Fibroblast of skin of right quadriceps (primary cell): ENCODE measurements at regions not wholly inside any gene's neighbourhood (a gene's known extent, or its start where the extent isn't known, plus 50 kb on each side); places are given as distances from the start of the nearest gene placed in this dataset.
A peak's percentile ranks its signal among the peaks of the same experiment; 100 is the strongest.

Experiments used
- DNase-seq: peaks from one replicate; pipeline ENCODE4 v3.0.0-alpha.2; 2013

DNA sequence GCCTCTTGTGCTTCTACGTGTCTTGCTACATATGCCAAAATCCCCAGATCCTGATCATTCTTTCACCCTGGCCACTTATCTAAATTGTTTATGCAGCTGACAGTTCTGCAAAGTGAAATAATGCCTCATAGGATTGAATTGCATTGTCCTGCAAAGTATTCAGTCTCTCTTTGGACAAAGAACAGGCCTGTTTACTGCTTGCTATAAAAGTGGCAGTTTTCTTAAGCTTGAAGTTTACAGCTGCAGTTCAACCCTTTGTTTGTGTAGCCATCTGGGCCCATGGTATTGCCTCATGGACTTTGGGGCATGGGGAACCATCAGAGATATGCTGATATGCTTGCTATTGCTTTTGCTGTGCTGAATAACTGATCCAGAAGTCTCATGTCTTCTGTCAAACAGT, 523.2 kb downstream of the OTOL1 start:
- DNase-seq = no peak

DNA sequence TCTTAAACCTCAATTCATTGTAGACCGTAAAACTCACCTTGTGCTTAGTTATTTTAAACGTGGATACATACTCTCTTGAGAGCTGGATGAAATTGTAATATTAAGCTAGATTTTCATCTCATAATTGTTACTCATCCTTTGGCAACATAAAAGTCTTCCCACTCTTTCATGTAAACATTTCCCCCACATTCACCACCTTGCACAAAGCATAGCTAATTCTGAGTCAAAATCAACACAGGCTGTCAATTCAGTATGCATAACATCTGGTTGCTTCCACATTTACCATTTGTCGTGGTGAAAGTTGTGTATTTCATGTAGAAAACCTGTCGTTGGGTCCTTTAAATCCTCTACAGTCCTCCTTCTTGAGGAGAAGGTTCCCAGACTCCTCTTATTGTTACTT, 524.6 kb downstream of the OTOL1 start:
- no peak for DNase-seq

DNA sequence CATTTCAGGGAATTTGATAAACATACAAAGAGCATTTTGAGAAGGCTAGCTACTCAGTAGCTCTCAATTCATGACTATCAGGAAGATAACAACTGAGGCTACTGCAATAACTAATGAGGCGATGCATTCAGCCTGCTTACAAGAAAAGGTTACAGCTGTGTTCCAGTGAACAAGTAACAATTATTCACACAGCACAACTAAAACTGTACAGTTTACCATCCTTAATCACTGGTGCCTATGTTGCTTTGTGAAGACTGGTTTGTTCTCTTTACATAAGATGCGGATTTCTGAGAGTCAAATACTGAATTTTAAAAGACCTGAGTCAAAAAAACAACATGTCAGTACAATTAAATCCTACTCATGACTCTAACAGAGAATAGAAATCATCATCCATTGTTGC, 526.3 kb downstream of the OTOL1 start:
- DNase-seq = no peak

DNA sequence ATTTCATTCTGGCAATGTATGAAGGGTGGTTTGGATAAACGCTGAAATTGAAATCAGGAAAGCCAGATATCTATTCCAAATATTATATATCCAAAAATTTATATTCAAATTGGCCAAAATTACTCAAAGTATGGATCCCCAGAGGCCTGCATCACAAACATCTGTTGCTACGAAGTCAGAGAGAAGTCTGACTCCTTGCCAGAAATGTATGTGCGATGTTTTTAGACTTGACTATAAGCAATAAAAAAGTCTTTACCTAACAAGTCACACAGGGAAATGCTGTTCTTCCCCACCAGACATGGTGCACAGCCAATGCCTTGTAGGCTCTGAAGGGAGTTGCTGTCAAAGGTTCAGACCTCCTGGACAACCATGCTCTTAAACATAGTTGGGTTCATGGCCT, 533.1 kb downstream of the OTOL1 start:
- no peak for DNase-seq

DNA sequence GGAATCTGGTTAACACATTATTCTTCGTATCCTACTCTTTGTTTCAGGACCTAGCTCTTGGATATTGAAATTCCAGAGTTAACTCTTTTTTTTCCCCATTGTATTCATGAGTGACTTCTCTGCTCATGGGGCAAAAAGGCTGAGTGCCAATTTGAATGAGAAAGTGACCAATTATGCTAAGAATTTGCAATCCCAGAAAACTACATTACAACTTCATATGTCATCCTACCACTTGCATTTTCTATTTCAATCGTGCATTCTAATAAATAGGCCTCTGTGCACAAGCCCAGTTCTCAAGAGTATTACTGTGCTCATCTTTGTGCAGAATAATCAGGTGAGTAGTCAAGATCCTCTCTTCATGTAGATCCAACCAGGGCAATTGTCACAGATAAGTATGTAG, 537.8 kb downstream of the OTOL1 start:
- peak; percentile 73 for DNase-seq

DNA sequence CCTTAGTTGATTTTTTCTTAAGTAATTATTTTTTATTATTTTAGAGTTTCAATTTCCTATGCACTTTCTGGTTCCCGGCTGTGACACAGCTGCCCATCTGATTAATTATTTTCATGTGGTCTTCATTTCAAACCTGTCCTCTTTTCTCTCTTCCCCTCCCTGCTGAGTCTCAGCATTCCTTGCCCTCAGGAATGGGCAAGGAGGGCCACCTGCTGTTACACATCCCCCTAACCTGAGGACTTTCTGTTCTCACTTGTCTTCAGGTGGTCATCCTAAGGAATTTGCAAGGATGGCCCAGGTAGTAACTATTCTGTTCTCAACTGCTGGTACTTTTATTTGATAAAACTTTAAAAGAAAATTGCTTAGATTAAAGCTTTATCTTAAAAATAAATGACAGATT, 545.0 kb downstream of the OTOL1 start:
- no peak for DNase-seq

DNA sequence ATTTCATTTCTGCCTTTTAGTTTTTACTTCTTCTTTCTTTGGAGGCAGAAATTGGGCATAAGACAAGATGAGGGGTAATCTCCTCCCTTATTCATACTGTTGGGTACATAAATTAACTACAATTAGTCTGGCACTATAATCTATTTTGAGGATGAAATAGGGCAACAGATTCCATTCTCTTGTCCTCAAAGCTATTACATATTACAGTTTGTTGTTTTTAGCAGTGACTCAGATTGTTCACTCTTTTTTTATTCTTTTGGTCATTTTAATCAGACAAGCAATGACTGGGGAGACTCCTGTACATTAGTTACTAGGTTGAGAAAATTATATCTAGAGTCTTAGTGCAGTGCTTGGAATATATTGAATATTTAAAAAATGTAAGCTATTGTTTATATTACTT, 556.0 kb downstream of the OTOL1 start:
- peak; percentile 3 for DNase-seq

DNA sequence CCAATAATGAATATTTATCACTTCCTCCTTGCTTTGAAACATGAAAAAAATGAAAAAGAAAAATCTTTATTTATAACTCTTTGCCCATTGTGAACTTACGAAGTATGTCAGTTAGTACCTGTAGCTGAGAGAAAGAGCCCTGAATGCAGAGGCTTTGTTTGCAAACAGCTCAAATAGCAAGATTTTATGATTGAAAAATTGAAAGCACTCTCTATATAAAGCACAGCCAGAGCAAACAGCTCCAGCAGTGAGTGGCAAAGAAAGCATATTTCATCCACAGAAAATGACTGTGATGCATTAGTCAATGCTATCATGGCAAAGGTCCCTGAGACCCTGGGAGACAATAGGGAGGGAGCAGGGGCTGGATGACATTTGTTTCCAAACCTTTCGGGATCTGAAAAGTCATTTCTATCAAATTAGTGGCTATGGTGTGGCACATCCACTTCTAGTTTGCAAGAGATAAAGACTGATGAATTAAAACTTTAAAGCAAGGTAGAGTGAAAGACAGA, 576.1 kb downstream of the OTOL1 start:
- DNase-seq = no peak

DNA sequence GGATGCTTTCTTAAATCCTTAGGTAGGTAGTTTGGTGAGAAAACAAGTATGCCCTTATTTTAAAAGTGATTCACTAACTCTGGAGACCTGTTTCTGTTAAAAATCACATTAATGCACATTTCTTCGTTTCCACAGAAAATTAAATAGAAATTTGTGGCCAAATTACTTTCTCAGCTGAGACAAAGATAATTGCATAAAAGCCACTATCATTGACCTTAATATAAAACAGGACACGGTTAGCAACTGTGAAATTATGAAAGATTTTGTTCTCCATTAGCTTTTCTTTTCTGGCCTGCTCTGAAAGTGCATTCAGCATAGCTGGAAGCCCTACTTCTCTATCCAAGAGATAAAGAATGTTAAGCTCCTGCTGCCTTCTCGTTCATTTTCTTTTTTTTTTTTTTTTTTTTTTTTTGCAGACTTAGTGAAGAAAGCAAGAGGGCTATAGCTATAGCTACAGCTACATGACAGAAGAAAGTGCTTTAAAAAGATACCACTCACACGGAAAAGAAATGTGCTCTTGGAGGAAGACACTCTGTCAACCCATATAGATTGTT, 576.9 kb downstream of the OTOL1 start:
- no peak for DNase-seq

DNA sequence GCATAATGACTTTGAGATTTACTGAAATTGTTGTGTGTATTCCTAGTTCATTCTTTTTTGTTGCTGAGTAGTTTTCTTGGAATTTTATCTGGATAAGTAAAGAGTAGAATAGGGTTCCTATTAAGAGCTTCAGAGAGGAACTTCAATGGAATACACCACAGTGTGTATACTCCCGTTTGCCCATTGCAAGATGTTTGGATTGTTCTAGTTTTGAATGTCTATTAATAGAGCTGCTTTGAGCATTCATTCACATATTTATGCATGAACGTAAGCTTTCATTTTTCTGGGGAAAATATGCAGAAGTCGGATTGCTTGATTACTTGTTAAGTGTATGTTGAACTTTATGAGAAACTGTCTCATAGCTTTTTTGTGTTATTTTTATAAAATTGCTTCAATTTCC, 580.5 kb downstream of the OTOL1 start:
- no peak for DNase-seq

DNA sequence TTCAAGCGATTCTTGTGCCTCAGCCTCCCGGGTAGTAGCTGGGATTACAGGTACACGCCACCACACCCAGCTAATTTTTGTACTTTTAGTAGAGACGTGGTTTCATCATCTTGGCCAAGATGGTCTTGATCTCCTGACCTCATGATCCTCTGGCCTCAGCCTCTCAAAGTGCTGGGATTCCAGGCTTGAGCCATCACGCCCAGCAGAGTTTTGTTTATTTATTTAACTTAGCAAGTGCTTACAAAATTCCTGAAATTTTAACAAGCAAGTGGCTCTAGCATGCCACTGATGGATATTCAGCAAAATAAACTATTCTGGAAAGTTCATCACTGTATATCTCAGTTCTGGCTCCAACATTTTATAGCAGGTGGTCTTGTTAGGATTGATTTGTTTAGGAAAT, 585.9 kb downstream of the OTOL1 start:
- DNase-seq = no peak

DNA sequence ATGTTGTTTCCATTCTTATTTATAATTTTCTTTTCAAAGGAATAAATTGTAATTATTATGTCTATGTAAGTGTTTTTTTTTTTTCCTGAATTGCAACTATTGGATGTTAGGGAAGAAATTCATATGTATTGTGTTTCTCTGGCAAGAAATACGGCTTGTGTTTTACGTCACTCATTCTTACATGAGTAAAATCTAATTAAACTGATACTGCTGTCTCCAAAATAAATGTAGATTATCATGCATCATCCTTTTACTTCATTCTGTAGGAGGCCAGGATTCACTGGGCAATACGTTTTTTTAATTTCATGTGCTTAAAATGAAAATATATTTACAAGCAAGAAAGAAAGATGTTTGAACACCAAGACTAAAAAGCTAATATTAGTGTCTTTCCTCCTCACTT, 590.8 kb downstream of the OTOL1 start:
- no peak for DNase-seq

DNA sequence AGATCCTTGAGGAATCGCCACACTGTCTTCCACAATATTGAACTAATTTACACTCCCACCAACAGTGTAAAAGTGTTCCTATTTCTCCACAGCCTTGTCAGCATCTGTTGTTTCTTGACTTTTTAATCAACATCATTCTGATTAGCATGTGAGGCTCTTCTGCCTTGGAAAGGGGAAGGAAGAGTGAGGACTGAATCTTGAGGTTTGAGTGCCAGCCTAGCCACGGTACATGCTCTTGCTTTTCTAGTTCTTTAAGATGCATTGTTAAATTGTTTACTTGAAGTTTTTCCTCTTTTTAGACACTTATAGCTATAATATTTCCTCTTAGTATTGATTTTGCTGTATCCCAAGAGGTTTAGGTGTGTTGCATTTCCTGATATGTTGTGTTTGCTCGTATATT, 596.1 kb downstream of the OTOL1 start:
- no peak for DNase-seq

DNA sequence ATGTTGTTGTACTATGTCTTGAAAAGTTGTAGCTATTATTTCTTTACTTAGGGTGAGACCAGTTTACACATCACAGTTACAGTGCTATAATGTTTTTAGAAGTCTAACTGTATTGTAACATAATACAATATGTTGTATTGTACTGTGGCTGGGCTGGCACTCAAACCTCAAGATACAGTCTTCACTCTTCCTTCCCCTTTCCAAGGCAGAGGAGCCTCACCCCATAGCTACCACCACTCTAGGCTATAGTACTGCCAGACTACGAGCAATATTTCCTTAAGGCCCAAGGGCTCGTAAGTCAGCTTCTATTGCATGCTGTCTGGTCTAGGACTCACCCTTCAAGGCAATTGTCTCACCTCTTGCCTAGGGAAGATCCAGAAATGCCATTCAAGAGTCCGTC, 597.7 kb downstream of the OTOL1 start:
- DNase-seq = no peak

DNA sequence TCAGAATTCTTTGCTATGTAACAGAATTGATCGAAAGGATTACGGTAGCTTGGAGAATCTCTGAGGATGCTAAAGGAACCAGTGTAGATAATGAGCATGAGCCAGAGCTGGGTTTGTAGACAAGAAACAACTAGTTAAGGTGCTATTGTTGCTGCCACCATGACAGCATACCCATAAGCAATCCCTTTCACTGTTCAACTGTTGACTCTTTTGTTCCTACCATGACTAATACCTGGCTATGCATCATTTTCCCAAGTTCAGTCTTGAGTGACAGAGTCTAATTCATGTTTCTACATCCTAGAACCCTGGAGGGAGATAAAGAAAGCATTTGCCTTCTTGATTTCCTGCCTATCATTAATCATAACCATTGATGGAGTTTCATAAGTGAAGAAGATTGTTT, 600.3 kb downstream of the OTOL1 start:
- DNase-seq = no peak

DNA sequence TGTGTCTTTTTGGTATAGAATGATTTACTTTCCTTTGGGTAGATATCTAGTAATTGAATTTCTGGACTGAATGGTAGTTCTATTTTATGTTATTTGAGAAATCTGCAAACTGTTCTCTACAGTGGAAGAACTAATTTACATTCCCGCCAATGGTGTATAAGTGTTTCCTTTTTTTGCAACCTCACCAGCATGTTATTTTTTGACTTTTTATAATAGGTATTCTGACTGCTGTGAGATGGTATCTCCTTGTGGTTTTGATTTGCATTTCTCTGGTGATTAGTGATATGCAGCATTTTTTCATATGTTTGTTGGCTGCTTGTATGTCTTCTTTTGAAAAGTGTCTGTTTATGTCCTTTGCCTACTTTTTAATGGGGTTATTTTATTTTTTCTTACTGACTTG, 607.2 kb downstream of the OTOL1 start:
- no peak for DNase-seq

DNA sequence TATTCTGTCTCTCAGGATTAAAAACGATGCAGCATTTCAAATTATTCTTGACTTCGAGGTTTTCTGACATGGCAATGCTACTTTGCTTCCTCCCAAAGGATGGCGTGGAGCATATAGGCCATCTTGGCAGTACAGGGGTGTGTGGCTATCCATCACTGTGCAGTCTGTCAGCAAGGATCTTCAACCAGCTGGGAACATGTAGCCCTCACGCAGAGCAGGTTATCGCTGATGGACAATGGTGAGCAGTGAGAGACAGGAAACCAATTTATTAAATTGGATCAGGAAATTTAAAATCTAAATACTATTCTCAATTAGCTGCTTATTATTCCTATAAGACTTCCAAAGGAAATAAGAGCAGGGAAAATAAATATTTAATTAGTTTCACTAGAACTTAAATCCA, 615.3 kb downstream of the OTOL1 start:
- DNase-seq = no peak

DNA sequence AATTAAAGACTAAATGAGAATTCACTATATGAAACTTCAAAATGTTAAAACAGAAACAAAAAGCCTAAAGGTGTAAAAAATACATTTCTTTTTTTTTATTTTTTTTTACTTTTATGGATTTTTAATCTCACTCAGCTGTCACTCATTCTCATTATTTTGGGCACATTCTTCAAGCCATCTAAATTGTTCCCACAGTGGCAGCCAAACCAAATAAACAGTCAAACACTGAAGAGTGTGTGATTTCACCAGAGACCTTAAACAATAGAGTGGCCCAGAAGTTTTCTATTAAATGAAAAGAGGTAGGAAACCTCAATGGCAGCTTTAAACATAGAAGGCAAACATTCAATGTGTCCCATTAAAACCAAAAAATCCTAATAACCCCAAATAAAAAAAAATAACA, 616.1 kb downstream of the OTOL1 start:
- DNase-seq = no peak

DNA sequence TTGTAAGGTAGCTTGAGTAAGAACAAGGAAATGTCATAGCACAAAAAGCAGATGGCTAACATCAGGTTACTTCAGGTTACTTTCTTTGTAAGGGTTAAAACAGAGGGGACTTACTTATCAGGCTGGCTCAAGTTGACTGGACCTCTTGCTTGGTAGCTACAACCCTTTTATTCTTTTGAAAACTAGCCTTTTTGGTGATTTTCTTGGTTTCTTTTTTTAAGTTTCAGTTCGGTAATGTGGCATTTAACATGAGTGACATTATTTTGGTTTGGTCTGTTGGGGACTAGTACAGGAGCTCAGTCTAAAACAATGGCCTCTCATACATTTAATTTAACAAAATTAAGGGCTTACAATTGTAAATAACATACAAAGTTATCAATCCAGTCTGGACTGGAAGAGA, 621.4 kb downstream of the OTOL1 start:
- no peak for DNase-seq

DNA sequence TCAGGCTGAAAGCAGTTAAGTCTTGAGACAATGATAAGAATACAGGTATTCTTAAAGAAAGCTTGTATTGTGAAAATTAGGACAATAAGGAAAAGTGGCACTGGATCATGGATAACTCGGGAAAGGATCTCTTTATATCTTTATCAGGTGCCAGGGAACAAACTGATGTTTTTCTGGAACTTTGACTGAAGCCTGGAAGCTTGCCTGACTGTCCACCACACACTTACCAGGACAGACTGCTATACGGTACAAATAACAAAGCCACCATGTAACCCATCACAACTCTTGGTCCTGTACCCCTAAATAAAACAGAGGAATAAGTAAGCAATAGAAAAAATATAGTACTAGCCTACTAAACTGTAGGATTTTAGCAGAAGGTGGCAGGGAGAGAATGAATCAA, 623.0 kb downstream of the OTOL1 start:
- DNase-seq = no peak

DNA sequence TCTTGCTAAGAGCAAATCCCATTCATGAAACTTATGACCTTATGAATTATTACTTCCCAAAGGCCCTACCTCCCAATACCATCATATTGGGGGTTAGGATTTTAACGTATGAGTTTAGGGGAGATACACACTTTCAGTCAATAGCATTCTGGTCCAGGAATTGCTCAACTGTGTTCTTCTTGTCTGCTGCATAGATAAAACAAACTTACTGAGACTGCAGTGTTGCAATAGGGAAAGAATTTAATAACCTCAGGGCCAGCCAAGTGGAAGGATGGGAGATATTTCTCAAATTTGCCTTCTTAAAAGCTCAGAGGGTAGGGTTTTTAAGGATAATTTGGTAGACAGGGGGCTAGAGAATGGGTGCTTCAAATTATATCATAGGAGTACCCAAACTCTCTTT, 625.8 kb downstream of the OTOL1 start:
- peak; percentile 10 for DNase-seq

DNA sequence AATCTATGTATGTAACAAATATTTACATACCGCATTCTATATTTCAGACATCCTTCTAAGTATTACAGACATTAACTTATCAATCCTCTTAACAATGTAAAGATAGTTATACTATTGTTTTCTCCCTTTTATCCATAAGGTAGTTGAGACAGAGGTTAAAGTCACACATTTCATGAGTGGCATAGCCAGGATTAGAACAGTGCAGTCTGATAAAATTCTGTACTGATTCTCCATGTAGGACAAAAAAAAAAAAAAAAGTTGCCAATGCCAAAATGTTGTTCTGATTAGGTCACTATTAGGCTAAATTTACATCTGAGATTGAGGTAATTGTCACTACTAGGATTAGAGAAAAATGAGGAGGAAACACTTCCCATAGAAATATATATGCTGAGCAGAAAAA, 629.2 kb downstream of the OTOL1 start:
- no peak for DNase-seq

DNA sequence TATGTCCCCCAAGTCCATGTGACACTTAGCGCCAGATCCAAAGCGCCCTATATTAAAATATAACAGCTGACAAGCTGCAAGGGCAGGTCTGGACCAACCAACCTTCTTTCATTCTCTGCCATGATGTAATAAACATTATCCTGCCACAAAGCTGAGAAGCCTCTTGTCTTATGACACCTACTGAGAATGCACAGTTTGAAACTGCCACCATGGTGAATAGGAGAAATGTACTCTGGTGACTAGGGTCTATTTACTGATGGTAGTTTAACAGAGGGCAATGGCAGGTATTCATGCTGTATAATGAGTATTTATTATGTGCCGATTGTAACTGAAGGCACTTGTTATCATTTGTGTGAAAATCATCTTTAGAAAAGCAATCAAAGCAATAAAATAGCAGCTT, 634.0 kb downstream of the OTOL1 start:
- no peak for DNase-seq

DNA sequence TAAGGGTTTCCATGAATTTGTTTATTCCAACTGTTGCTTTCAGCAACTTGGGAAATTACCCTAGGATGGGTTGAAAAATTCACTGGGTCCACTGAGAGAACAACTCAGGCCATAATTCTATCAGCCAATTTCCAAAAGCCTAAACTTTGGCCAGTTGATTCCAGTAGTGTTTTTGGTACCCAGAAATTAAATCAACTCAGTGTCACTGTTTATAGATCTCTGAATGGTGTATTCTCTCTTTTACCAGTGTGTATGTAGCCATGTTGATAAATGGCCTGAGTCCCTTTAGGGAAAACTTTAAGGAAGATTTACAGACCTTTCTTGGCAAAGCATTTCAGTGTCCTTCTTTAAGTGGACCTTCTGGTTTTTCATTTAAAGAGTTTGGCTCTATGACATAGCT, 636.4 kb downstream of the OTOL1 start:
- no peak for DNase-seq

DNA sequence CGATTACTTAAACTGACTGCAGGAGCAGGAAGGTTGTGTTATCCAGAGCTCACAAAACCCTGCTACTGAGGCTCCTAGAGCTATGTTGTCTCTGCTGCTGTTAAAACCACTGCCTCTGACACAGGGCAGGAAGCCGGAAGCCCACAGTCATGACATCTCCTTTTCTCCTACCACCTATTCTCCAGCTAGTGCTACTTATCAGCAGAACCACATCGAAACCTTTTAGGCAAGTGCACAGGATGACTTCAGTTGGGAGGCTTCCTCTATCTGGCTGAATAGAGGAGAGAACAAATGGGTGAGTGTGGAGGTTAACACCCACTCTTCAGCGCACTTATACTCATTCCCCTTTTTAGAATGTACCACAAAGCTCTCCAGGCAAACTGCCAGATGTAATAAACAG, 638.0 kb downstream of the OTOL1 start:
- peak; percentile 13 for DNase-seq

DNA sequence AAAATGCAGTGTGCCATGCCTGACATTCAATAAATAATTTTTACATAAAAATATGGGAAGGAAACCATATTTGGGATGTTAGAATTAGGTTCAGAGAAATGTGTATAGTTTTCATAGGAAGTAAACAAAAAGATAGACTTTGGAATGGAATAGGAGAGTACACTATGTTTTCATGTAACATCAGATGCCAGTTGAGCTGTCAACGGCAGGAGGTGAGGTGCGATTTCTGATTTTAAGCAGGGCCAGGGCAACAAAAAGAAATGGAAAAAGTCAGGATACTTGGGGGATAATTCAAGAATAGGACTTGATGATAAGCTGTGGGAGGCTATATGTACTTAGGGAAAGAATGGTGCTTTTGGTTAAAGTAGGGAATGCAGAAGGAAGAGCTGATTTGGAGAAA, 639.5 kb downstream of the OTOL1 start:
- no peak for DNase-seq
